ENCODE measurements at regions not wholly inside any gene's neighbourhood (a gene's known extent, or its start where the extent isn't known, plus 50 kb on each side); places are given as distances from the start of the nearest gene placed in this dataset.
"Not testable (repeated sequence)": the region's sequence is repeated elsewhere in the genome, so short reads cannot be mapped to it uniquely, and the experiment has no call there.

DNA sequence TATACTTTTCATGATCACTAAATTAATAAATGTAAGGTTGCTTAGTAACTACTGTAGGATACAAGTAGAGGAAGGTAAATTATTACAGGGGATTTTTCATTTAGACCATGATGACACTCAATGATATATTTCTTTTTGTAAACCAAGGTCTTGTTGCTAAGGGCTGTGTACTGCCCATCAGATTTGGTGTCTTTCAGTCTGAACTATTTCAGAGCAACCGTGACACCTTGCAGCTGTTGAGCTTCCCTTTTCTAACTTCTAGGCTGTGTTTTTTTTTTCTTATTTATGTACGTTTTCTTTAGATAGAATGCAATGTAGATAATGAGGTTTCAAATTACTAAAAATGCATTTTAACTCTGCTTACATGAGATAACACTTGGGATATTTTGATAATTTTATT lies 292.0 kb upstream of the MBL2 start:
- FAIRE-seq, result no peak
- DNase-seq (ENCODE audit: insufficient read length, low spot score), result no peak
- TF ChIP-seq, protein P1, sequence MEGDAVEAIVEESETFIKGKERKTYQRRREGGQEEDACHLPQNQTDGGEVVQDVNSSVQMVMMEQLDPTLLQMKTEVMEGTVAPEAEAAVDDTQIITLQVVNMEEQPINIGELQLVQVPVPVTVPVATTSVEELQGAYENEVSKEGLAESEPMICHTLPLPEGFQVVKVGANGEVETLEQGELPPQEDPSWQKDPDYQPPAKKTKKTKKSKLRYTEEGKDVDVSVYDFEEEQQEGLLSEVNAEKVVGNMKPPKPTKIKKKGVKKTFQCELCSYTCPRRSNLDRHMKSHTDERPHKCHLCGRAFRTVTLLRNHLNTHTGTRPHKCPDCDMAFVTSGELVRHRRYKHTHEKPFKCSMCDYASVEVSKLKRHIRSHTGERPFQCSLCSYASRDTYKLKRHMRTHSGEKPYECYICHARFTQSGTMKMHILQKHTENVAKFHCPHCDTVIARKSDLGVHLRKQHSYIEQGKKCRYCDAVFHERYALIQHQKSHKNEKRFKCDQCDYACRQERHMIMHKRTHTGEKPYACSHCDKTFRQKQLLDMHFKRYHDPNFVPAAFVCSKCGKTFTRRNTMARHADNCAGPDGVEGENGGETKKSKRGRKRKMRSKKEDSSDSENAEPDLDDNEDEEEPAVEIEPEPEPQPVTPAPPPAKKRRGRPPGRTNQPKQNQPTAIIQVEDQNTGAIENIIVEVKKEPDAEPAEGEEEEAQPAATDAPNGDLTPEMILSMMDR (IDR thresholded peaks at IDR 0.05; ENCODE audit: insufficient read depth, missing control alignments), result no peak

DNA sequence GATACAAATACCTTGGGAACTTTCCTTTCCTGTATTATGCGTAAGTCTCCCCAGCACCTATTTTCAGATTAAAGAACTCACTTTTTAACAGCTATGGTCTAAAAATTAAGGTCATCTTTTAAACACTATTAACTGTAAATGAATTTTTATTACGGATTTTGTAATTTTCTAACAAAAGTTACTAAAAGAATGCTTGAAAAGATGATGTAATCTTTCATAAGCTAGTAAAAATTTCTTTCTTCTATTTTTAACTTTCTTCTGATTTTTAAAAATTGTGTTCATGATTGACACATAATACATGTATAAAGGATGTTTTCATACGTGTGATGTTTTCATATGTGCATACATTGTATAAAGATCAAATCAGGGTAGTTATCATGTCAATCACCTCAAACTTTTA lies 291.2 kb upstream of the MBL2 start:
- no peak for FAIRE-seq
- DNase-seq (ENCODE audit: insufficient read length, low spot score), result no peak
- TF ChIP-seq, protein P1 (IDR thresholded peaks at IDR 0.05; ENCODE audit: insufficient read depth, missing control alignments), result no peak

DNA sequence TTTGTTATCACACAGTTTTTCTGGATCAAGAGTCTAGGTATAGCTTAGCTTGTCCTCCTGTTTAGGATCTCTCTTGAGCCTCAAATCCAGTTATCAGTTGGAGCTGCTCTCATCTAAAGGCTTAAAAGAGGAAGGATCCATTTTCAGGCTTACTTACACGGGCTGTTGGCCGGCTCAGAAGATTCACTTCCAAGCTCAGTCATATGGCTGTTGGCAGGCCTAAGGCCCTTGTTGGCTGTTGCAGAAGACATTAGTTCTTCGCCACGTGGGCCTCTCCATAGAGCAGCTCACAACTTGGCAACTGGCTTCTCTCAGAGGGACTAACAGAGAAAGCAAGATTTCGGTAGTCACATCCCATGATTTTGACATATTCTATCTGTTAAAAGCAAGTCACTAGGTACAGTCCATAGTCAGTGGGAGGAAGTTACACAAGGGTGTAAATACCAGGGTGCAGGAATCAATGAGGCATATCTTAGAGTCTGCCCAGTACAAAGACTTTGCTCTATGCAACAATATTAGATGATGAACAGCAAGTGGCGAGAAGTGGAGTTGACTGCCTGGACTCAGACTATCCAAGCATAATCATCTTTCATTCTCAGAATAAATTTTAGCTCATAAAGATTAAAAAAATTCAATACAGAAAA lies 280.1 kb upstream of the MBL2 start:
- no peak for FAIRE-seq
- no peak for DNase-seq (ENCODE audit: insufficient read length, low spot score)
- TF ChIP-seq, protein P1 (IDR thresholded peaks at IDR 0.05; ENCODE audit: insufficient read depth, missing control alignments), result no peak

DNA sequence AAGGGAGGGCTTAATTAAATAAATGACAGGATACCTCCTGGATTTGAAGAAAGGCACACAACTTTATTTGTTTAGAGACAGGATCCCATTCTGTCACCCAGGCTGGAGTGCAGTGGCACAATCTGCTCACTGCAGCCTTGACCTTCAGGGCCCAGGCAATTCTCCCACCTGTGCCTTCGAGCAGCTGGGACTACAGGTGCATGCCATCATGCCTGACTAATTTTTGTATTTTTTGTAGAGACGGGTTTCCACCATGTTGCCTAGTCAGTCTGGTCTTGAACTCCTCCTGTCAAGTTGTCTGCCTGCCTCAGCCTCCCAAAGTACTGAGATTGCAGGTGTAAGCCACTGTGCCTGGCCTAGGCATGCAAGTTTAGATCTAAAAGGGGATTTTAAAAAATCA lies 272.7 kb upstream of the MBL2 start:
- DNase-seq (ENCODE audit: insufficient read length, low spot score) (no peak), FAIRE-seq (no peak)
- TF ChIP-seq, protein P1 (IDR thresholded peaks at IDR 0.05; ENCODE audit: insufficient read depth, missing control alignments), result no peak

- FAIRE-seq; DNase-seq (ENCODE audit: insufficient read length, low spot score): not testable (repeated sequence)
These were observed 263.2 kb upstream of the MBL2 start for GRCh38 chr10:53035823-53036222.

GRCh38 chr10:53033396-53033795 lies 260.8 kb upstream of the MBL2 start:
- TF ChIP-seq, protein P1 (IDR thresholded peaks at IDR 0.05; ENCODE audit: insufficient read depth, missing control alignments), result no peak
- FAIRE-seq (no peak), DNase-seq (ENCODE audit: insufficient read length, low spot score) (no peak)

- not testable (repeated sequence) for DNase-seq (ENCODE audit: insufficient read length, low spot score); FAIRE-seq
These were observed 257.6 kb upstream of the MBL2 start for GRCh38 chr10:53029872-53030849.

- TF ChIP-seq, protein P1 (IDR thresholded peaks at IDR 0.05; ENCODE audit: insufficient read depth, missing control alignments), result no peak
- DNase-seq (ENCODE audit: insufficient read length, low spot score) (no peak), FAIRE-seq (no peak)
These were observed 256.9 kb upstream of the MBL2 start for GRCh38 chr10:53029449-53029848.

DNA sequence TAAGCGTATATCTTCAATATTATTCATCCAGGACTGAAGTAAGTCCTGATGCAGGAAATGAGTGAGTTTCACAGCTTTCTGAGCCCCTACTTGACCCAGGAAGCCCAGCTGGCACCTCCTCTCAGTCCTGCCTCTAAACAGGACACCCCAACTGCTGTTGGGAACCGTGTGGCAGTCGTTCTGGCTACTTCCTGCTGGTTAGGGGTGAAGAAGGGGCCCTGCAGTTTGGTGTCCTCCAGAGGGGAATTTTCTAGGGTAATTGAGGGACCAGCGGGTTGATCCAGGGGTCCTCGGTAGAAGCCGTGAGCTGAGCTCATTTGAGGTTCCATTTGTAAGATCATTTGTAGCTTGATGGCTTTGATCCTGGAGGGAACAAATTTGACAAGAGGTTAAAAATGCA lies 253.2 kb upstream of the MBL2 start:
- FAIRE-seq; DNase-seq (ENCODE audit: insufficient read length, low spot score): not testable (repeated sequence)
